Activated CD4-positive, alpha-beta T cell treated with anti-CD3 and anti-CD28 coated beads, Interleukin-2, amount 10 ng/mL, durations not matched to agents 7 days and 5 days (primary cell): ENCODE measurements at regions not wholly inside any gene's neighbourhood (a gene's known extent, or its start where the extent isn't known, plus 50 kb on each side); places are given as distances from the start of the nearest gene placed in this dataset.

ENCODE experiments used
- CTCF ChIA-PET: fragments of 350-600 bp; sonication (Branson Sonifier 250); formaldehyde crosslinking; loops from one replicate; lab custom pipeline; 2021; ENCODE audit warnings: antibody characterized with exemption; lab: Charles Lee
- POLR2A ChIA-PET: fragments of 350-600 bp; sonication (Branson Sonifier 250); formaldehyde crosslinking; loops from one replicate; lab custom pipeline; 2021; ENCODE audit warnings: antibody characterized with exemption; lab: Charles Lee
- DNase-seq: peaks from one replicate; pipeline ENCODE4 v3.0.0-alpha.2; 2020
- H3K27ac Mint-ChIP-seq: one replicate; pipeline ENCODE4 v1.8.0; 2021; ENCODE audit warnings: mild to moderate bottlenecking, moderate library complexity, mixed read lengths
- H3K27me3 Mint-ChIP-seq: one replicate; pipeline ENCODE4 v1.8.0; 2021; ENCODE audit warnings: mixed read lengths
- H3K36me3 Mint-ChIP-seq: one replicate; pipeline ENCODE4 v1.8.0; 2021; ENCODE audit warnings: low read depth, mixed read lengths
- H3K4me1 Mint-ChIP-seq: one replicate; pipeline ENCODE4 v1.8.0; 2021; ENCODE audit warnings: mixed read lengths
- H3K4me3 Mint-ChIP-seq: one replicate; pipeline ENCODE4 v1.8.0; 2021; ENCODE audit warnings: mild to moderate bottlenecking, moderate library complexity, mixed read lengths
- H3K9me3 Mint-ChIP-seq: one replicate; pipeline ENCODE4 v1.8.0; 2021; ENCODE audit warnings: mixed read lengths

DNA sequence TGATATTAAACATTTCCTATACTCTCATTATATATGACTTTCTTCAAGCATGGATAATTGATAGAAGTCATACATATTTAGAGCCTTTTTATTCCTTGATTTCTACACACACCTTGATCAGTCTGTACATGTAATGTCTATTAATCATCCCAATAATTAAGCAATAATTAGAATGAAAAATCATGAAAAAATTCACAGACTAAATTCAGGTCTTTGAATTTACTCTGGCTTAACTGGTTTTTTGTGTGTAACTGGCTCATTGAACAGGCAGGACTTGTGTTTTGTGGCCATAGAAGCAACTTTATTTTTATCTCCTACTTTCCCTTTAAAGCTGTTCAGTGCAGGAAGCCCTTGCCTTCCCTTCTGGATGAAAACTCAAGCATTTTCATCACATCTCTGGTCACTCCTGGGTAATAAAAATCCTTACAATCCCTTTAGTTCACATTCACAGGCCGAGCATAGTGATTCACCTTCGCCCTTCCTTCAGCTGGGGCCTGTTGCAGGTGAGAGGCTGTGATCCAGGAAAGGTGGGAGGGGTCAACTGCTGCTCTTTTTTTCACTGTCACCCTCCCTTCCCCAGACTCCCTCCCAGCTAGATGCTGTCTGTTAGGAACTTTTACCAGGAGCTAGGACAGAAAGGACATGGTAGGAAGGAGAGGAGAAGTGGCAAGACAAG, 58.0 kb upstream of the ITSN2 start:
- no peaks in the 10 kb centered on the region for H3K9me3 Mint-ChIP-seq
- H3K27me3 Mint-ChIP-seq, result no peaks in the 10 kb centered on the region
- no peak overlapping the region for H3K27ac Mint-ChIP-seq
- no peaks in the 10 kb centered on the region for H3K36me3 Mint-ChIP-seq
- no peaks in the 10 kb centered on the region for H3K4me1 Mint-ChIP-seq
- DNase-seq, result no peak
- POLR2A ChIA-PET, result no interaction called here
- CTCF ChIA-PET, result interaction anchor here (0.9 kb wide), 1 partner anchor 11 kb away, joined by 3 read pairs; no protein-coding TSS in a partner anchor
- H3K4me3 Mint-ChIP-seq, result no peak overlapping the region

- no peak overlapping the region for H3K27ac Mint-ChIP-seq
- peaks cover 7% of the 10 kb centered on the region for H3K27me3 Mint-ChIP-seq
- H3K36me3 Mint-ChIP-seq, result no peaks in the 10 kb centered on the region
- no peak for DNase-seq
- no peak overlapping the region for H3K4me3 Mint-ChIP-seq
- no peaks in the 10 kb centered on the region for H3K4me1 Mint-ChIP-seq
- POLR2A ChIA-PET, result no interaction called here
- H3K9me3 Mint-ChIP-seq, result no peaks in the 10 kb centered on the region
- CTCF ChIA-PET, result interaction anchor here (0.5 kb wide), 1 partner anchor 970 kb away, joined by 3 read pairs; no protein-coding TSS in a partner anchor
These were observed 52.5 kb upstream of the ITSN2 start for GRCh38 chr2:24412812-24413211.

DNA sequence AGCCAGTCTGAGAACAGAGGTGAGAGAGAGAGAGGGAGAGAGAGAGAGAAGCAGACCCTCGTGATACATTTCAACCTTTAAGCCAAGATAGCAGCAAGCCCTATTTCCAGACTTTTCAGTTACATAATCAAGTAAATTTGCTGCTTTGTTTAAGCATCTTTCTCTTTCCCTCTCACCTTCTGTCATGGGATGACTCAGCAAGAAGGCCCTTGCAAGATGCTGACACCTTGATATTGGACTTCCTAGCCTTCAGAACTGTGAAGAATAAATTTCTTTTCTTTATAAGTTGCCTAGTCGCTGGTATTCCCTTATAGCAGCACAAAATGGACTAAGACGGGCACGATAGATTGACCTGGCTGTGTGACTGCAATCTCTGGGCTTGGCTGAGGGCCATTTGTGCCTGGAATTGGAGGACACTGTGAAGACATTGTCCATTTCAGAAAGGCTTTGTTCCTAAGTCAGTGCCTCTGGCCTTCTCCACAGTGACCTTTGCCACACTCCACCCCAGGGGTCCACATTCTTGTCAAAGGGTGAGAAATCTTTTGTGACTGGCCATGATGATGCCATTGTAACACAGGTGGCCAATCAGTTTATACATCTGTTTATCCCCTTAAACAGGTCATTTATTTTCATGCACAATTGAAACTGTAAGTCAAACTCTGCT, 51.3 kb upstream of the ITSN2 start:
- H3K4me3 Mint-ChIP-seq, result no peak overlapping the region
- ChIA-PET CTCF (interaction anchor here (0.6 to 3.7 kb wide), 2 partner anchors 231 to 415 kb away, joined by 3 to 26 read pairs; no protein-coding TSS in a partner anchor), POLR2A (no interaction called here)
- no peak for DNase-seq
- no peaks in the 10 kb centered on the region for H3K9me3 Mint-ChIP-seq
- no peaks in the 10 kb centered on the region for H3K4me1 Mint-ChIP-seq
- H3K36me3 Mint-ChIP-seq, result no peaks in the 10 kb centered on the region
- peaks cover 10% of the 10 kb centered on the region for H3K27me3 Mint-ChIP-seq
- H3K27ac Mint-ChIP-seq, result no peak overlapping the region

- H3K27me3 Mint-ChIP-seq, result peaks cover 10% of the 10 kb centered on the region
These were observed 50.6 kb upstream of the ITSN2 start for GRCh38 chr2:24410976-24411375.

GRCh38 chr2:24409700-24410556, 49.6 kb upstream of the ITSN2 start:
- Mint-ChIP-seq H3K9me3 (no peaks in the 10 kb centered on the region), H3K27me3 (peaks cover 10% of the 10 kb centered on the region), H3K4me3 (no peak overlapping the region), H3K4me1 (no peaks in the 10 kb centered on the region), H3K27ac (no peak overlapping the region), H3K36me3 (no peaks in the 10 kb centered on the region)
- DNase-seq, result peak; percentile 51
- CTCF ChIA-PET, result interaction anchor here (0.6 to 3.7 kb wide), 10 partner anchors 11 to 720 kb away, joined by 3 to 26 read pairs (median 4); no protein-coding TSS in a partner anchor
- POLR2A ChIA-PET, result no interaction called here

More at GRCh38 chr2:24410976-24411375, 50.6 kb upstream of the ITSN2 start:
- Mint-ChIP-seq H3K9me3 (no peaks in the 10 kb centered on the region), H3K36me3 (no peaks in the 10 kb centered on the region), H3K4me1 (no peaks in the 10 kb centered on the region), H3K27ac (no peak overlapping the region), H3K4me3 (no peak overlapping the region)
- ChIA-PET POLR2A (no interaction called here), CTCF (interaction anchor here (0.6 to 3.7 kb wide), 2 partner anchors 231 to 416 kb away, joined by 3 to 26 read pairs; no protein-coding TSS in a partner anchor)
- no peak for DNase-seq
